Suppressor macrophage treated with lipopolysaccharide for 1 hour (primary cell): ENCODE measurements at regions not wholly inside any gene's neighbourhood (a gene's known extent, or its start where the extent isn't known, plus 50 kb on each side); places are given as distances from the start of the nearest gene placed in this dataset.

Source experiments
- DNase-seq, 3 donors: peaks; one replicate each; pipeline ENCODE4 v3.0.0-alpha.2; 2020 to 2022

DNA sequence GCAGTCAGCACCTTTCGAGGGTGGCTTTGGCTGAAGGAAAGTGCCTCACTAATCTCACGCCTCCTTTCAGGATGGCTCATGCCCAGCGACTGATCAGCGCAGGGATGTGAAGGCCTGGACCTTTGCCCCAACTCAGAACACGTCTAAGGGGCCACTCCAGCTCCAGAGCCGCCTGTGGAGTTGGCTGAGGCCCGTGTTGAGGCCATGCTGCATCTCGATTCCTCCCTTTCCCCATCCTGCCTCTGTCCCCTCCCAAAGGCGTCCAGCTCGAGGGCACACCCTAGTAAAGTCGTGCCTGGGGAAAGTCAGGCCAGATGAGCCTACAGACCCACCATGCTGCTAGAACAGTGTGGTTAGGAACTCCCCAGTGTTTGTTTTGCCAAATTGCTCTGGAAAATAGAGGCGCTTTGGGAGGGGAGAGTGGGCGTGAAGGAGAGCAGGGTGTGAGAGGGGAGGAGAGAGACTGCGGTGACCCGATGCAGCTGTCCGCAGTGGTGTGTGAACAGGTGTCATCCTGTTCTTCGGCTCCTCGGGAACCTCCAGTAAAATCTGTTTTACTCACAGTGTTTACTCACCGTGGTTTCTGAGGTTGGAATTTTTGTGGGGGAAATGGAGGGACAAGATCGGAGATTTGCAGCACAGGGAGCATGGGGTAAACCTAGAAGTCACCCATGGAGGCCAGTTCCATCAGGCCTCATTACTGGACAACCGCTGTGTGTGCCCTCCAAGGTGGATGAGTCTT, 85.0 kb upstream of the PMEPA1 start:
- peak in 2 of 3 donors; percentile 5 to 28 for DNase-seq

- no peak for DNase-seq
Measured at GRCh38 chr20:57794036-57794435, 84.2 kb upstream of the PMEPA1 start.

GRCh38 chr20:57793421-57793820, 83.6 kb upstream of the PMEPA1 start:
- no peak for DNase-seq

GRCh38 chr20:57792386-57793080, 82.7 kb upstream of the PMEPA1 start:
- peak; percentile 35 to 58 (median 50) for DNase-seq

- DNase-seq, result peak; percentile 73 to 85 (median 75)
Measured at GRCh38 chr20:57791966-57792365, 82.2 kb upstream of the PMEPA1 start.

DNA sequence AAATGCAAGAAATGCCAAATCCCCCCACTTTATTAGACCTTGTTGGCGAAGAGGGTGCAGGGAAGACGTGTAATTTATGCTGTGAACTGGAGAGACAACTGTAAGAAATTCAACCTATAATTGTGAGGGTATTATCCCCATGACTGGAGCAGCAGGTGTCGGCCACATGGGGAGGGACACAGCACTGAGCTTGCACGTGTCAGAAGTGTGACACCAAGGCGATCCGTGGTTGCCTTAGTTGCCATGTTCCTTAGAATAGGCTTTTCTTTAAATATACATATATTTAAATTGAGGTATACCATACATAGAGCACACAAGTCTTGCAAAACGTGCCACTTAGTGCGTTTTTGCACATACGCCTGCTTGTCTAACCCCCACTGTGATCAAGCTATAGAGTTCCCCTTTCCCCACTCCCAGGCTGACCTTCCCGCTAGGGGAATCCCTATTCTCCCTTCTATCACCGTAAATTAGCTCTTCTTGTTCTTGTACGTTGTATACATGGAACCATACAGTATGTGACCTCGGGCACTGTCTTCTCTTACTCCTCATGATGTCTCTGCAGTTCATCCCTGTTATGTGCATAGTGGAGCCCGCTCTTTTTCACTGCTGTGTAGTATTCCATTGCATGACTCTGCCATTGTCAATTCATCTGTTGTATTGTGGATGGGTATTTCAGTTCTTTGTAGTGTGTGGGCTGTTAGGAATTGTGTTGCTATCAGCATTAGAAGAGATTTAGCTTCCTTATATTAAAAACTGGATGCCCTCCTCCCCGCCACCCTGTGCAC, 81.6 kb upstream of the PMEPA1 start:
- no peak for DNase-seq

DNA sequence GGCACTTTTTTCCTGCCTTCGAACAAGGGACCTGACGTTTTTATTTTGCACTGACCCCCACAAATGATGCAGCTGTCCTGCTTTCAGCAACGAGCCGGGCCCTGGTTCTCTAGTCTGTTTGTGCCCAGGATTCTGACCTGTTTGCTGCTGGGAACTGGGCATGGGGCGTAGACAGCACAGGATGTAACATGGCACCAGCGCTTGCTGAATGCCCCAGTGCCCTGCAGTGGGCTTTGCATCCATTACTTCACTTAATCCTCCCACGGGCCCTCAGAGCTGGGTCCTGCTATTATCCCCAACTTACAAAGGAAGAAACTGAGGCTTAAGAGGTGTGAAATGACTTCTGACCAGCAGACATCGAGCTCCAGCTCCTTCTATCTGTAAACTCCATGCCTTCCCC, 80.4 kb upstream of the PMEPA1 start:
- no peak for DNase-seq

DNA sequence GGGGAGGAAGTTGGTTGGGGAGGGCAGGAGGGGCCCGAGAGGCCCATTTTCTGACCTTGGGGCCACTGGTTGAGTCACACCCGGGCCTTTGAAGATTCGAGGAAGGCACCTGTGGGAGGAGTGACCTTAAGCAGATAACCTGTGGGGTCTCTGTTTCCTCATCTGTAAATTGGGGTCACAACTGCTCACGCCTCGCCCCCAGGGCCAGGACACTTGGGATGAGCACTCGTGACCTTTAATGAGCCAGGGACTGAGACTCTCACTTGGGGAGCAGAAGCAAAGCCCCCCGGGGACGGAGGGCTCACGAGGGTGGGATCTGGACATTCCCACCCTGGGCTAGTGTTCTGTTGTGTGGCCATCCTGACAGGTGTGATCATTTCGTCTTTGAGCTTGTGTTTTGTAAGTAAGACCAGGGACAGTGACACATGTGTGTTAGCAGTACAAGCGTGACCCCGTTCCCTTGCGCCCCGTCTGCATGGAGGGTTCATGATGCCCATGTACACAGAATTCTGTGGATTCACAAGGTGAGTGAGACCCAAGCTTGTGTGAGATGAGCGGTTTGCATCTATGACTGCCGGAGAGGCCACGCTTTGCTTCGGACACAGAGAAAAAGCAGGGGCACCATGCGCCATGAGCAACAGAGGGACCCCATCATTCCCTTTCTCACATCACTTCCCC, 79.3 kb upstream of the PMEPA1 start:
- no peak for DNase-seq

DNA sequence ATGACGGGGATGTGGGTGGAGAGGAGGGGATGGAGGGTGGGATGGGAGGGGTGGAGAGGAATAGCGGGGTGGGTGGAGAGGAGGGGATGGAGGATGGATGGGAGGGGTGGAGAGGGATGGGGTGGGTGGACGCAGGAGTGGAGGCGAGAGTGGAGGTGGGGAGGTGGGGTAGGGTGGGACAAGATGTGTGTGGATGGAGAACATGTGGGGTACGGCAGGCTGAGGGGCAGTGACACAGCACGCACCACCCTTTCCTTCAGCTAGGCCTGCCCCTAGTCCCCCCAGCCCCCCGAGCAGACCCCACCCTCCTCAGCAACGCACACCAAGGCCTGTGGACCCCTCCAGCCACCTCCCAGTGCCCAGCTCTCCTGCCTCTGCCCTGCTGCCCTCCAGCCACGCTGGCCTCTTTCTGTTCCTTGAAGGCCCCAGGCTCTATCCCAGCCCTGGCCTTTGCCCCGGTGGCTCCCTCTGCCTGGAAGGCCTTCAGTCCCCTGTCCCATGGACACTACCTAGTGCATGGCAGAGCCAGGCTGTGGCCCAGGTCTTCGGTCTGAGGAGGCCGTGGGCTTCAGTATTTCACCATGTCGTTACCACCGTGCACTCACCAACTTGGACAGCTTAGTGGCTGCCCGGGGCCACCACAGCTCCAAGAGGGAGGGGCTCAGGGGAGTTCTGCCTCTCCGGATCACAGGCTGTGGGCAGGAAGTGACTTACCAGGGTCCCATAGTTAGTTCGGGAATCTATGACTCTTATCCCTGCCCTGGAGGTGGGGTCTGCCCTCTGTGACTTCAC, 78.4 kb upstream of the PMEPA1 start:
- no peak for DNase-seq

- no peak for DNase-seq
Measured at GRCh38 chr20:57787151-57787989, 77.6 kb upstream of the PMEPA1 start.

DNA sequence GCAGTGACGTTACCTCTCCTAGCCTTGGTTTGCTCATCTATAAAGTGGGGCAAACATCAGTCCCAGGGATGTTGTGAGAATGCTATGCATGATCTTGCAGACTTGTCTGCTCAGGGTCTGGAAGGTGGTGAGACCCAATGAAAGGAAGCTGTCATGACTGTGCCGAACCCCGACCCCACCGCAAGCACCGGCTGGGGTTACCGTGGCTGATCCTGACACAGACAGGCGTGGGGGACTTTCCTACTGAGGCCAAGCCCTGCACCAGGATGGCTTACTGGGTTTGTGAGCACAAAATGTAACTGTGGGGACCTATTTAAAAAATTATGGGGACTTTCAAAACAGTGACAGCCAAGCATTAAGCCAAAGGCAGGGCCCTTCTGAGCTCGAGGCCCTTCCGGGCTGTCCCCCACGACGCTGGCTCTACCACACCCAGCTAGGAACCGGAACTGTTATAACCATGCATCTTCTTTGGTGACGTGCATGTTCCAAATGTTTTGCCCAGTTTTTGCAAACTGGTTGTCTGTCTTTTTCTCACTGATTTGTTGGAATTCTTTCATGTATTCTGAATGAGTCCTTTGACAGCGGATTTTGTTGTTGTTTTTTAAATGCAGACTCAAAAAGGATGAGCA, 76.6 kb upstream of the PMEPA1 start:
- DNase-seq, result no peak

GRCh38 chr20:57785720-57786119, 75.9 kb upstream of the PMEPA1 start:
- no peak for DNase-seq

GRCh38 chr20:57785061-57785460, 75.2 kb upstream of the PMEPA1 start:
- no peak for DNase-seq

- peak; percentile 28 to 32 (median 29) for DNase-seq
Measured at GRCh38 chr20:57783956-57784837, 74.4 kb upstream of the PMEPA1 start.

DNA sequence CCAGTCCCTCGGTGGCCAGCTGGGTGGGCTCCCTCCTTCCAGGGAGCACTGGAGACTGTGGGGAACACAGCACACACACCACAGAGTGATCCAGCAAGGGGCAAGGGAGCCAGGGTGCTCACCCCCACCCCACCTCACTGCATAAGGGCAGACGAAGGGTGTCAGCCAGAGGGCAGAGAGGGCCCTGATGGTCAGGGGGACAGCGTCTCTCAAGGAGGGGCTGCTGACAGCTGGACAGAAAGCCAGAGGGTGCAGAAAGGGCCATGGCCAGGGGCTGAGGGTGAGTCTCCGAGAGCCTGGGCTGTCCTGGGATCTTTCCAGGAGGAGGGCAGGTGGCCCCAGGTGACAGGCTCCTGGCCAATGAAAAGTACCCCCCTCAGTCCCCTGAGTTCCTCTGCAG, 73.4 kb upstream of the PMEPA1 start:
- no peak for DNase-seq

- DNase-seq, result no peak
Measured at GRCh38 chr20:57782631-57783041, 72.8 kb upstream of the PMEPA1 start.

GRCh38 chr20:57781901-57782300, 72.1 kb upstream of the PMEPA1 start:
- DNase-seq, result no peak

DNA sequence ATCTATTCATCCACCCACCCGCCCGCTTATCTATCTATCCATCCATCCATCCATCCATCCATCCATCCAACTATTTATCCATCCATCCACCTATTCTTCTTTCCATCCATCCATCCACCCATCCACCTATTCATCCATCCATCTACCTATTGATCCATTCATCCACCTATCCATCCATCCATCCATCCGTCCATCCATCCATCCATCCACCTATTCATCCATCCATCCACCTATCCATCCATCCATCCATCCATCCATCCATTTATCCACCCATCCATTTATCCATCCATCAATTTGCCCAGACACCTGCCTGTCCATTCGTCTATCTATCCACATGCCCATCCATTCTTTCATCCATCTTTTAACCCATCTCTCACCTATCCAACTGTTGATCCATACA, 71.1 kb upstream of the PMEPA1 start:
- no peak for DNase-seq

DNA sequence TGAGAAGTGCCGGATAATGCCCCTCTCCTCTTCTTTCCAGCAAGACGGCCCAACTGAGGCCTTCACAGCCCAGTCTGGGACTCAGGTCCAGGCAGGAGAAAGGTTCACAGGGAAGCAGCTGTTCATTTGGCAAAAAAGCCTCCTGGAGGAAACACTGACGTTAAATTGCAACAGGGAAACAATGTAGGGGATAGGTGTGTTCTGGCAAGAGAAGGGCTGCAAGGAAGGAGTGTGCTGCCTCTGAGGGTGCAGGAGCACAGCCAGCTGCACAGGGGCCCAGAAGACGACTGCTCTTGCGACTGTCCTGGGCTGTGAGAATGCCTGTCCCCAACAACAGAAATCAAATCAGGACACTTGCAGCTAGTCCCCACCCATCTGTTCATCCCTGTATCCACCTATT, 70.6 kb upstream of the PMEPA1 start:
- DNase-seq, result no peak
